ENCODE measurements at regions not wholly inside any gene's neighbourhood (a gene's known extent, or its start where the extent isn't known, plus 50 kb on each side); places are given as distances from the start of the nearest gene placed in this dataset.

- TF ChIP-seq SRF (IDR thresholded peaks at IDR 0.05; ENCODE audit: low read depth) (no peak), CTCF (IDR thresholded peaks at IDR 0.05 in 2 of 3, conservative IDR thresholded peaks at IDR 0.05 in 1 of 3; ENCODE audit: borderline replicate concordance in 1 of 3, insufficient read depth in 1 of 3, low read depth in 2 of 3, low read length in 2 of 3) (no peak), POLR2A (IDR thresholded peaks at IDR 0.05; ENCODE audit: borderline replicate concordance, extremely low read depth, insufficient read depth, insufficient read length) (no peak), POLR2AphosphoS5 (IDR thresholded peaks at IDR 0.05; ENCODE audit: low read depth, low read length) (no peak), CEBPB (IDR thresholded peaks at IDR 0.05; ENCODE audit: low read depth) (no peak), EZH2phosphoT487 (IDR thresholded peaks at IDR 0.05; ENCODE audit: borderline replicate concordance) (no peak), TCF7L2 (IDR thresholded peaks at IDR 0.05; ENCODE audit: borderline replicate concordance, extremely low read depth, insufficient read depth, insufficient read length) (no peak), MAX (IDR thresholded peaks at IDR 0.05) (no peak)
- TF ChIP-seq, protein P1, sequence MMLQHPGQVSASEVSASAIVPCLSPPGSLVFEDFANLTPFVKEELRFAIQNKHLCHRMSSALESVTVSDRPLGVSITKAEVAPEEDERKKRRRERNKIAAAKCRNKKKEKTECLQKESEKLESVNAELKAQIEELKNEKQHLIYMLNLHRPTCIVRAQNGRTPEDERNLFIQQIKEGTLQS (IDR thresholded peaks at IDR 0.05) = no peak
Measured at GRCh38 chr9:88256216-88256615, 117.9 kb upstream of the SPATA31C2 start.
